Fibroblast of mammary gland (primary cell): ENCODE measurements at regions not wholly inside any gene's neighbourhood (a gene's known extent, or its start where the extent isn't known, plus 50 kb on each side); places are given as distances from the start of the nearest gene placed in this dataset.

Experiments used
- DNase-seq: peaks from one replicate; pipeline ENCODE4 v3.0.0-alpha.2; 2010; ENCODE audit warnings: low read depth
- H3K4me3 ChIP-seq: 2 replicates; pipeline ENCODE4 v1.5.1; 2011; ENCODE audit warnings: low read depth, mild to moderate bottlenecking, low read length, moderate library complexity; ENCODE audit not compliant: control insufficient read depth
- CTCF ChIP-seq: conservative IDR thresholded peaks from 2 replicates; pipeline ENCODE4 v1.5.1; 2011; ENCODE audit warnings: low read depth, low read length, inconsistent platforms; ENCODE audit not compliant: control insufficient read depth, insufficient read depth

GRCh38 chr22:48664586-48664985 lies 1163.1 kb downstream of the BRD1 start:
- TF ChIP-seq CTCF = no peak
- DNase-seq = no peak

GRCh38 chr22:48663297-48663696 lies 1164.4 kb downstream of the BRD1 start:
- peak; percentile 9 for DNase-seq
- no peak overlapping the region for H3K4me3 ChIP-seq
- TF ChIP-seq CTCF = peak; percentile 32

More at GRCh38 chr22:48664586-48664985, 1163.1 kb downstream of the BRD1 start:
- no peak overlapping the region for H3K4me3 ChIP-seq

DNA sequence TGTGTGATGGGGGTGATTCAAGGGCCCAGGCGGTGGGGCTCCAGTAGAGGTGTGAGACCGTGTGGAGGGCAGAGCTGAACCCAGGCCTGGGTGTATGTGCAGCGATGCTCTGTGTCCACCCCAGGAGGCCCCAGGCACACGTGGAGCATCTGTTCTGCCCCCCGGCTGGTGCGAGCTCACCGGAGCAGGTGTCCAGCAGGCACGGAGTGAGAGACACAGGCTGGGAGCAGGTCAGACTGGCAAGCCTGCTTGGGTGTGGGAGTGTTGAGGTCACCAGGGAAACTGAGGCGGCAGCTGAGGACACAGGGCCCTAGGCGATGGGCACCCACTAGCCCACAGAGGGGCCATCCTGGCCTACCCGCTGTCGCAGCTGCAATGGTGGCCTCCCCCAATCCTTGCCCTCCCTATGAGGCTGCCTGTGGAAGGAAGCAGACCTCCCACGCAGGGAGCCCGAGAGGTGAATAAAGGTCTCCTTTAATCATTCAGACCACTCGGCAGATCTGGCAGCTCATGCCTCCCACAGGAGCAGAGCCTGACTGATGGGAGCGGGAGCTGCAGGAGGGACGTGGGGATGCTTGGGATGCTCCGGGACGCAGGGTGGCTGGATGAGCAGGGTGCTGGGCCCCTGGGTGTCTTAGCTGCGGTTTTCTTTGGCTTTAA lies 1165.1 kb downstream of the BRD1 start:
- DNase-seq = no peak
- TF ChIP-seq CTCF = no peak

DNA sequence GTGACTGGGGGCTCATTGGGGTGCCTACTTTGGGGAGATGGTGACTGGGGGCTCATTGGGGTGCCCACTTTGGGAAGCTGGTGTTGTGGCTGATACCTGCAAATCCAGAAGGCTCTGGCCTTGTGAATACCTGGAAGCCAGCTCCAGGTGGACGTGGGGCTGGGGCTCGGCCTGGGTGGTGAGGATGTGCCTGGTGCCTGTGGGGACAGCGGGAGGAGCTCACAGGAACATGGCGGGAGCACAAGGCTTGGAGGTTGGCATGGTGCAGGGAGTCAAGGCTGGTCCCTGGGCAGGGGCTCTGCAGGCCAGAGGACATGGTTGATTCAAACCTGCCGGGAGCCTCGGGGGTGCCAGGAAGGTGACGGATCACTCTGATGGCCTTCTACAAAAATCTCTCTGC lies 1165.7 kb downstream of the BRD1 start:
- TF ChIP-seq CTCF = no peak
- H3K4me3 ChIP-seq = no peak overlapping the region

More for the DNA sequence above, 1165.1 kb downstream of the BRD1 start:
- H3K4me3 ChIP-seq = no peak overlapping the region

GRCh38 chr22:48660790-48661740 lies 1166.6 kb downstream of the BRD1 start:
- no peak for DNase-seq
- no peak overlapping the region for H3K4me3 ChIP-seq
- no peak for TF ChIP-seq CTCF

More for the DNA sequence above, 1165.7 kb downstream of the BRD1 start:
- DNase-seq = no peak

DNA sequence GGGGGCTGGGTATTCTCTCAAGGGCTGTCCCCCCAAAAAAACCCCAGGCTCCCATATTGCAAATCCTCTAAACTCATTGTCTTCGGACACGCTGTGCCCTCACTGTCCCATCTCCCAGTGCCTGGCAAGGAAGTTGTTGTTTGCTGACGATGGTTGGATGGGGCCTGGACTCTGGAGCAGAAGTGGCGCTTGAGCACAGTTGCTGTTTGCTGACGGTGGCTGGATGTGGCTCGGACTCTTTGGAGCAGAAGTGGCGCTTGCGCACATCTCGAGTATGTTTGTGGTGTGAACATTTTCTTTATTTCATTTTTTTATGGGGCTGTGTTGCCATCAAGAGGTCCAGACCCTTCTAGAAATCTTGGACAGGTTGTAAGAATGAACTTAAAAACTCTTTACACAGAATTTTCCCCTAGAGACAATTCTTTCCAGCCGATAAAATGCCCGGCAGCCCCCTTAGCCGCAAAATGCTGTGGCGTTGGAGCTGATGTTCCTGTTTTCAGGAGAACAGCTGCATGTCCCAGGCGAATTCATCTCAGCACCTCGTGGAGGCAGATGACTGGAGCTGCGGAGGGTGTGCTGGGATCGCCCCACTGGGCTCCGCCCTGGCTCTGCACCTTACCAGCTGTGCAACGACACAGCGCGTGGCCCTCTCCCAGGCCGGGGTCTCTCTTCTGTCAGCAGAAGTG lies 1167.4 kb downstream of the BRD1 start:
- no peak overlapping the region for H3K4me3 ChIP-seq
- no peak for DNase-seq
- no peak for TF ChIP-seq CTCF
